GM12872 (cell line): ENCODE measurements at regions not wholly inside any gene's neighbourhood (a gene's known extent, or its start where the extent isn't known, plus 50 kb on each side); places are given as distances from the start of the nearest gene placed in this dataset.

Experiments used
- TF ChIP-seq, protein P1 (sequence below): IDR thresholded peaks from 3 replicates; pipeline ENCODE4 v1.5.1; 2011; ENCODE audit warnings: low read depth, mild to moderate bottlenecking, low read length, moderate library complexity; ENCODE audit not compliant: insufficient read depth

DNA sequence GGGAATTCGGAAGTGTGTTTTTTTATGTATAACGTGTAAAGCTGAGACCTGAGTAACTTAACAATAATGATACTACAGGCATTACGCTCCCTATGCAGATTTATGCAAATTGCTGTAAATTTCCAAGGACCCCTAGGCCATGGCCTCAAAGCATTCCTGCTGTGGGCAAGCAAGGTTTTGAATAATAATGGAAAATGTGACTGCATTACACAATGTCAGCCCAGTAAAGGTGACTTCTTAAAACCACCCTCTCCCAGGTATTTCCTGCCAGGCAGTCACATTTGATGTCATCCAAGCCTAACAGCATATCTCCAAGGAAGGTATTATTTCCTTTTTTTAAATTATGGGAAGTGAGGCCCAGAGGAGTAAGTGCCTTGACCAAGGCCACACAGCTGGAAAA lies 621.0 kb downstream of the BCL11B start:
- TF ChIP-seq, protein P1, sequence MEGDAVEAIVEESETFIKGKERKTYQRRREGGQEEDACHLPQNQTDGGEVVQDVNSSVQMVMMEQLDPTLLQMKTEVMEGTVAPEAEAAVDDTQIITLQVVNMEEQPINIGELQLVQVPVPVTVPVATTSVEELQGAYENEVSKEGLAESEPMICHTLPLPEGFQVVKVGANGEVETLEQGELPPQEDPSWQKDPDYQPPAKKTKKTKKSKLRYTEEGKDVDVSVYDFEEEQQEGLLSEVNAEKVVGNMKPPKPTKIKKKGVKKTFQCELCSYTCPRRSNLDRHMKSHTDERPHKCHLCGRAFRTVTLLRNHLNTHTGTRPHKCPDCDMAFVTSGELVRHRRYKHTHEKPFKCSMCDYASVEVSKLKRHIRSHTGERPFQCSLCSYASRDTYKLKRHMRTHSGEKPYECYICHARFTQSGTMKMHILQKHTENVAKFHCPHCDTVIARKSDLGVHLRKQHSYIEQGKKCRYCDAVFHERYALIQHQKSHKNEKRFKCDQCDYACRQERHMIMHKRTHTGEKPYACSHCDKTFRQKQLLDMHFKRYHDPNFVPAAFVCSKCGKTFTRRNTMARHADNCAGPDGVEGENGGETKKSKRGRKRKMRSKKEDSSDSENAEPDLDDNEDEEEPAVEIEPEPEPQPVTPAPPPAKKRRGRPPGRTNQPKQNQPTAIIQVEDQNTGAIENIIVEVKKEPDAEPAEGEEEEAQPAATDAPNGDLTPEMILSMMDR, result no peak

DNA sequence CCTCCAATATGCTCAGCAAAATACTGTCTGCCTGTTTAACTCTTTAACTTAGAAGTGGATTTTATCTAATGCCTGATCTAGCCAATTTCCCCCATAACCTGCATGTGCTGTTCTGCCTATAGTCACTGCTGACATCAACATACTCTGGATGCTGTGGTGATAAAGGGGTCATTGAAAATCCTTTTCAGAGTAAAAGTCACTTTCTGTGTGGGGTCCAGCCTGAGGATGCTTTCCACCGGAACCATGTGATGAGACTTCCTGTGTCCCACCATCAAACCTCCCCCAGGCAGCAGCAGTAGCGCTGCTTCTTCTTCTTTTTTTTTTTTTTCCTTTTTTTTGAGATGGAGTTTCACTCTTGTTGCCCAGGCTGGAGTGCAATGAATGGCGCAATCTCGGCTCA lies 607.0 kb downstream of the BCL11B start:
- TF ChIP-seq, protein P1, result no peak

DNA sequence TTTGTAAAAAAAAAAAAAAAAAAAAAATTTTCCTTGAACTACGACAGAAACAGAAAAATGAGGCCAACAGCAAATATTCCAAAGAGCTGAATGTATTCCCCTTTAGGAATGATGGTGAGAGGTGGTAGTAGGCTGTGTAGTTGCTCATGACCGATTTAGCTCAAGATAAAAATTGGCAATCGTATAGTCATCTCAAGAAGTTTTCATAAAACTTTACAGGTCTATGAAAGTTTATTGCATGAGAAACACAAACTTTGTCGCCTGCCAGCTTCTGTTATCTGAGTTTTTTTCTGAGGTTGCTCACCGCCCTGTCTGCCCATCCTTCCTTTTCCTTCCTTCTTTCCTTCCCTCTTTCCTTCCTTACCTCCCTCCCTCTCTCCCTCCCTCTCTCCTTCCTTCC lies 605.5 kb downstream of the BCL11B start:
- TF ChIP-seq, protein P1, result no peak

DNA sequence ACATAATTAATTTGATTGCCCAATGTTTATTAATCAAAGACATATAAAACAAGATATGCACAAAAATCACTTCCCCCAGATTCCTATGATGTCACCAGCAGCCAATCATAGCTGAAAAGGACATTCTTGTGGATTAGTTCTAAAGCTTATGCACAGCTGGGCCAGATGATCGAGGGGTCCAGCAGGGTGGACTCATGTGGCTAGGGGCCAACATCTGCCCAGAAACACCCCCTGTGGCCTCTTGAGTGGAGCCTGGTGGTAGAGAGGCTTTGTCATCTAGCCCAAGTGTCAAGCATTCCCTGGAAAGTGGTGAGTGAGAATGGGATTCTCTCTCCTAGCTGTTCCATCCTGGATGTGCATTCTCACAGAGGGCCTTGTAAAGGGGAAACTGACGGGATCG lies 590.0 kb downstream of the BCL11B start:
- TF ChIP-seq, protein P1, result no peak

DNA sequence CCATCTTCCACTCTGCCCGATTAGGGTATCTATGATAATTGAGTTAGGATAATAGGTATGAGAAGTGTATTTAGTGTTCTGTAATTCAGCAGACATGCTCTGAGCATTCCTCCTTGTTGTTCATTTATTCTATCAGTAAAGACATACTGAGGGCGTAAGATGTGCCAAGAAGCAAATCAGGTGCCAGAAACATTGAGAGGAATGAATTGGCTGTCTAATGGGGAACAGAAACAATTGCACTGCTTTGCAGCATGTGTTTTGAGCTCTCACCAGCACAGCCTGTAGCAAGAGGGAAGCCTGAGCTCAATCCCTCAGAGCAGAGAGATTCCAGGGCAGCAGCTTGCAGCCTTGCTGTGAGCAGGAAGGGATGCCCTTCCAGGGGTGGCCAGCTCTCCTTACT lies 589.3 kb downstream of the BCL11B start:
- TF ChIP-seq, protein P1, result no peak

DNA sequence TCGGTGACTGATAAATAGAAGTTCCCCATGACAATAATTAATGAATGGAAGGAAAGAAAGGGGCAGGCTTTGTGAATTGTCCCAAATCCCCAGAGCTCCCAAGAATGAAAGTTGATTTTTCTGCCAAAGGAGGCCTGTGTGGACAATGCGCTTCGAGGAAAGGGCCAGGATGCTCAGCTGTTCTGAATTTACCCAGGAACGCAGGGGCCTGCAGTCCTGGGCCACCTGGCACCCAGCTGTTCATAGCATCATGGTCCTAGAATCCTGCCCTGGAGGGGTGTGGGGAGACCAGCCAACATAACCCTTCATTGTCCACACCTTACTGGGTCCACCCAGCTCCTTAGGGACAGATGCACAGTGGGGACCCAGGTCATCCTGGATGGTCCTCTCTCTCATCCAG lies 587.5 kb downstream of the BCL11B start:
- TF ChIP-seq, protein P1, result no peak

DNA sequence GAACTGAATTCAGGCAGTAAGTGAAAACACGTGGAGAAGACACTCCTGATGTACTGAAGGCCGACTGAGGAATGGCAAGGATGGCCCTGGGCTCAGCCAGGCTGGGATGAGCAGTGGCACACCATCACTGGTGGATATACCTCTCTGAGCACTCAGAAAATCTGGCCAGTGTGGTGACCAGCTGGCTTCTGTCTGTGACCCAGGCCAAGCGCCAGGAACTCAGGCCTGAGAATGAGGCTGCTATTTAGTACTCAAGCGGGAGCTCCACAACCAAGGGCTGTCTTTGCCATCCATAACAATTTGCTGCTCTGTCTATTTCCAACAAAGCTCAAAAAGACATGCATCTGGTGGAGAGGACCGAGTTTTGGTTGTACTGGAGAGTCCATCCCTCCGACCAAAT lies 586.3 kb downstream of the BCL11B start:
- TF ChIP-seq, protein P1, result no peak

DNA sequence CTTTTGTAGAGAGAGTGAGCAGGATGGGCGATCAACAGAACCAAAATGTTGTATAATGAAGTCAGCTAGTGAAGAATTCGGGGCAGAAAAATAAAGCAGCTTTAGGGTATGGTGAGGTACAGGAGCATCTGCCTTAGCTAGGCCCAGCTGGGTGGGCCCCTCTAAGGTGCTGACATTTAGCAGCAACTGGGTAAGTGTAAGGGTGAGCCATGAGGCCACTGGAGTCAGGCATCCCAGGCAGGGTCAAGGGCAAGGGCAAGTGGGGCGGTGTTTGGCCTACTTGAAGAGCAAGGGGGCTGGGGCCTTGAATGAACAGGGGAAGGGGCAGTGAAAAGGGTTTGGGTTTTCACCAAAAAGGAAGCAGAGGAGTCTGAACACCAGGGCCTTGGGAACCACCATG lies 583.6 kb downstream of the BCL11B start:
- TF ChIP-seq, protein P1, result no peak
